ENCODE measurements at regions not wholly inside any gene's neighbourhood (a gene's known extent, or its start where the extent isn't known, plus 50 kb on each side); places are given as distances from the start of the nearest gene placed in this dataset.

GRCh38 chr1:95733671-95734070 lies 499.7 kb downstream of the RWDD3 start:
- TF ChIP-seq, protein P1, sequence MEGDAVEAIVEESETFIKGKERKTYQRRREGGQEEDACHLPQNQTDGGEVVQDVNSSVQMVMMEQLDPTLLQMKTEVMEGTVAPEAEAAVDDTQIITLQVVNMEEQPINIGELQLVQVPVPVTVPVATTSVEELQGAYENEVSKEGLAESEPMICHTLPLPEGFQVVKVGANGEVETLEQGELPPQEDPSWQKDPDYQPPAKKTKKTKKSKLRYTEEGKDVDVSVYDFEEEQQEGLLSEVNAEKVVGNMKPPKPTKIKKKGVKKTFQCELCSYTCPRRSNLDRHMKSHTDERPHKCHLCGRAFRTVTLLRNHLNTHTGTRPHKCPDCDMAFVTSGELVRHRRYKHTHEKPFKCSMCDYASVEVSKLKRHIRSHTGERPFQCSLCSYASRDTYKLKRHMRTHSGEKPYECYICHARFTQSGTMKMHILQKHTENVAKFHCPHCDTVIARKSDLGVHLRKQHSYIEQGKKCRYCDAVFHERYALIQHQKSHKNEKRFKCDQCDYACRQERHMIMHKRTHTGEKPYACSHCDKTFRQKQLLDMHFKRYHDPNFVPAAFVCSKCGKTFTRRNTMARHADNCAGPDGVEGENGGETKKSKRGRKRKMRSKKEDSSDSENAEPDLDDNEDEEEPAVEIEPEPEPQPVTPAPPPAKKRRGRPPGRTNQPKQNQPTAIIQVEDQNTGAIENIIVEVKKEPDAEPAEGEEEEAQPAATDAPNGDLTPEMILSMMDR (IDR thresholded peaks at IDR 0.05; ENCODE audit: control extremely low read depth in 1 of 3, insufficient read depth in 1 of 3, low read depth in 1 of 3, low read length in 3 of 3) = no peak
- TF ChIP-seq BACH1 (IDR thresholded peaks at IDR 0.05; ENCODE audit: low read length) = no peak
- TF ChIP-seq POU5F1 (IDR thresholded peaks at IDR 0.05; ENCODE audit: low read depth, low read length) = no peak
- TF ChIP-seq JUND (IDR thresholded peaks at IDR 0.05; ENCODE audit: low read length) = no peak
- no peak for TF ChIP-seq PHF8 (conservative IDR thresholded peaks at IDR 0.05; ENCODE audit: low read depth, low read length)
- TF ChIP-seq MAX (IDR thresholded peaks at IDR 0.05) = no peak

Data from H1 (cell line).